ENCODE measurements at regions not wholly inside any gene's neighbourhood (a gene's known extent, or its start where the extent isn't known, plus 50 kb on each side); places are given as distances from the start of the nearest gene placed in this dataset.
"Not testable (repeated sequence)": the region's sequence is repeated elsewhere in the genome, so short reads cannot be mapped to it uniquely, and the experiment has no call there.

DNA sequence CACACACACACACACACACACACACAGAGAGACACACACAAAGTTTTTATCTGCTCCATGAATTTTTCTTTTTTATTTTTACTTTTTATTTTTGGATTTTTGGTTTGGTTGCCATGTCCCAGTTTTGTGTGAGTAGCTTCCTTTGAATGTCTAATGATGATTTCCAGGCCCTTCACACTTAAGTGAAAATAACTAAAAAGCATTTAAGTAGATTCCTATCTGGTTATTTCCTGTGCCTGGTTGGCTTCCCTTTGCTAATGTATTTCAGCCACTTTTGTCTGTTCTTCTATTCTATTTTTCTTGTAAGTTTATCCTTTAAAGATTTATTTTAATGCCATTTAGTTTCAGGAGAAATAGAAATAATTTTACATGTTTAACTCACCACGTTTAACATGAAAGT, 755.4 kb downstream of the SLC6A15 start:
- DNase-seq (no peak), ATAC-seq (ENCODE audit: low read depth) (no peak)
- ChIA-PET POLR2A (no interaction called here), CTCF (no interaction called here)
- WGBS (ENCODE audit: insufficient coverage): no CpG with 5 or more reads among the region's 1 CpG
- Mint-ChIP-seq H3K4me1 (no peaks in the 10 kb centered on the region), H3K27me3 (no peaks in the 10 kb centered on the region), H3K4me3 (no peak overlapping the region), H3K9me3 (ENCODE audit: insufficient read depth) (peaks cover 9% of the 10 kb centered on the region), H3K27ac (no peak overlapping the region)
- H4K20me1 ChIP-seq (ENCODE audit: control insufficient read depth, insufficient read depth, low read length, poor library complexity, severe bottlenecking): no peaks in the 10 kb centered on the region
- TF ChIP-seq, protein P1, sequence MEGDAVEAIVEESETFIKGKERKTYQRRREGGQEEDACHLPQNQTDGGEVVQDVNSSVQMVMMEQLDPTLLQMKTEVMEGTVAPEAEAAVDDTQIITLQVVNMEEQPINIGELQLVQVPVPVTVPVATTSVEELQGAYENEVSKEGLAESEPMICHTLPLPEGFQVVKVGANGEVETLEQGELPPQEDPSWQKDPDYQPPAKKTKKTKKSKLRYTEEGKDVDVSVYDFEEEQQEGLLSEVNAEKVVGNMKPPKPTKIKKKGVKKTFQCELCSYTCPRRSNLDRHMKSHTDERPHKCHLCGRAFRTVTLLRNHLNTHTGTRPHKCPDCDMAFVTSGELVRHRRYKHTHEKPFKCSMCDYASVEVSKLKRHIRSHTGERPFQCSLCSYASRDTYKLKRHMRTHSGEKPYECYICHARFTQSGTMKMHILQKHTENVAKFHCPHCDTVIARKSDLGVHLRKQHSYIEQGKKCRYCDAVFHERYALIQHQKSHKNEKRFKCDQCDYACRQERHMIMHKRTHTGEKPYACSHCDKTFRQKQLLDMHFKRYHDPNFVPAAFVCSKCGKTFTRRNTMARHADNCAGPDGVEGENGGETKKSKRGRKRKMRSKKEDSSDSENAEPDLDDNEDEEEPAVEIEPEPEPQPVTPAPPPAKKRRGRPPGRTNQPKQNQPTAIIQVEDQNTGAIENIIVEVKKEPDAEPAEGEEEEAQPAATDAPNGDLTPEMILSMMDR (IDR thresholded peaks at IDR 0.05): no peak
- no peak for TF ChIP-seq EZH2 (IDR thresholded peaks at IDR 0.05; ENCODE audit: borderline replicate concordance, insufficient read depth, low read depth, low read length, poor library complexity, severe bottlenecking)
- no peaks in the 10 kb centered on the region for H3K36me3 ChIP-seq (replicated peaks in 1 of 2; ENCODE audit: control extremely low read depth in 1 of 2, control insufficient read depth in 1 of 2, extremely low read depth in 1 of 2, insufficient read depth in 2 of 2, low read length in 1 of 2)
- H3K4me3 ChIP-seq (ENCODE audit: control extremely low read depth in 1 of 5, extremely low read depth in 1 of 5, insufficient read depth in 1 of 5, low read depth in 2 of 5, low read length in 4 of 5): no peak overlapping the region
- no peak overlapping the region for H3K4me2 ChIP-seq (replicated peaks; ENCODE audit: low read depth, low read length, poor library complexity, severe bottlenecking)
- intact Hi-C loops (cut with micrococcal nuclease): no loop called here
- H3K4me1 ChIP-seq (ENCODE audit: control insufficient read depth in 2 of 2, insufficient read depth in 2 of 2, low read length in 2 of 2): no peaks in the 10 kb centered on the region
- no peak overlapping the region for H3K9ac ChIP-seq (ENCODE audit: low read length)
- no peaks in the 10 kb centered on the region for H3K79me2 ChIP-seq (ENCODE audit: control insufficient read depth, insufficient read depth, low read length)
- peaks cover 0 to 13% (median 0%) of the 10 kb centered on the region in 3 donors for H3K9me3 ChIP-seq (ENCODE audit: control extremely low read depth in 1 of 3, control insufficient read depth in 2 of 3, insufficient read depth in 1 of 3, low read length in 2 of 3)
- no peak overlapping the region for H3K27ac ChIP-seq (ENCODE audit: low read length in 2 of 2)
- no peaks in the 10 kb centered on the region for H3K27me3 ChIP-seq (replicated peaks in 1 of 4; ENCODE audit: control extremely low read depth in 1 of 4, control insufficient read depth in 3 of 4, insufficient read depth in 4 of 4, low read length in 3 of 4)
- no peak overlapping the region for H2AFZ ChIP-seq (ENCODE audit: insufficient read depth, low read depth, low read length, poor library complexity, severe bottlenecking)

DNA sequence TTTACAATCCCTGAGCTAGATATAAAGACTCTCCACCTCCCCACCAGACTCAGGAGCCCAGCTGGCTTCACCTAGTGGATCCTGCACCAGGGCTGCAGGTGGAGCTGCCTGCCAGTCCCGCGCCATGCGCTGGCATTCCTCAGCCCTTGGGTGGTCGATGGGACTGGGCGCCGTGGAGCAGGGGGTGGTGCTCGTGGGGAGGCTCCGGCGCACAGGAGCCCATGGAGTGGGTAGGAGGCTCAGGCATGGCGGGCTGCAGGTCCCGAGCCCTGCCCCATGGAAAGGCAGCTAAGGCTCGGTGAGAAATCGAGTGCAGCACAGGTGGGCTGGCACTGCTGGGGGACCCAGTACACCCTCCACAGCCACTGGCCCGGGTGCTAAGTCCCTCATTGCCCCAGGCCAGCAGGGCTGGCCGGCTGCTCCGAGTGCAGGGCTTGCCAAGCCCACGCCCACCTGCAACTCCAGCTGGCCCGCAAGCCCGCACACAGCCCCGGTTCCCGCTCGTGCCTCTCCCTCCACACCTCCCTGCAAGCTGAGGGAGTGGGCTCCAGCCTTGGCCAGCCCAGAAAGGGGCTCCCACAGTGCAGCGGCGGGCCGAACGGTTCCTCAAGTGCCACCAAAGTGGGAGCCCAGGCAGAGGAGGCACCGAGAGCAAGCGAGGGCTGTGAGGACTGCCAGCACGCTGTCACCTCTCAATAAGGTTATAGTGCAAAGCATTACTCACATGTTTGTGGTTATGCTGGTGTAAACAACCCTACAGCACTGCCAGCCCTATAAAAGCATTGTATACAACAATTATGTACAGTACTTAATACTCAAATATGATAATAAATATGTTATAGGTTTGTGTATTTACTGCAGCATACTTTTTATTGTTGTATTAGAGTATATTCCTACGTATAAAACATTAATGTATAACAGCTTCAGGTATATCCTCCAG, 757.3 kb downstream of the SLC6A15 start:
- H3K4me1 Mint-ChIP-seq; CTCF ChIA-PET; H3K4me1 ChIP-seq (ENCODE audit: control insufficient read depth in 2 of 2, insufficient read depth in 2 of 2, low read length in 2 of 2): not testable (repeated sequence)

DNA sequence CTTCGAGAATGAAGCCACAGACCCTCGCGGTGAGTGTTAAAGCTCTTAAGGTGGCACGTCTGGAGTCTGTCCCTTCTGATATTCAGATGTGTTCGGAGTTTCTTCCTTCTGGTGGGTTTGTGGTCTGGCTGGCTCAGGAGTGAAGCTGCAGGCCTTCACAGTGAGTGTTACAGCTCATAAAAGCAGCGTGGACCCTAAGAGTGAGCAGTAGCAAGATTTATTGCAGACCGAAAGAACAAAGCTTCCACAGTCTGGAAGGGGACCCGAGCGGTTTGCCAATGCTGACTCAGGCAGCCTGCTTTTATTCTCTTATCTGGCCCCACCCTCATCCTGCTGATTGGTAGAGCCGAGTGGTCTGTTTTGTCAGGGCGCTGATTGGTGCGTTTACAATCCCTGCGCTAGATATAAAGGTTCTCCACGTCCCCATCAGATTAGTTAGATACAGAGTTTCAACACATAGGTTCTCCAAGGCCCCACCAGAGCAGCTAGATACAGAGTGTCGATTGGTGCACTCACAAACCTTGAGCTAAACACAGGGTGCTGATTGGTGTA, 758.1 kb downstream of the SLC6A15 start:
- H3K9ac ChIP-seq (ENCODE audit: low read length); H3K27me3 ChIP-seq (replicated peaks in 1 of 4; ENCODE audit: control extremely low read depth in 1 of 4, control insufficient read depth in 3 of 4, insufficient read depth in 4 of 4, low read length in 3 of 4); H3K4me1 Mint-ChIP-seq; H3K27ac ChIP-seq (ENCODE audit: low read length in 2 of 2); H3K27me3 Mint-ChIP-seq; H3K4me2 ChIP-seq (replicated peaks; ENCODE audit: low read depth, low read length, poor library complexity, severe bottlenecking); H2AFZ ChIP-seq (ENCODE audit: insufficient read depth, low read depth, low read length, poor library complexity, severe bottlenecking); H3K9me3 Mint-ChIP-seq (ENCODE audit: insufficient read depth); intact Hi-C loops (cut with micrococcal nuclease); H3K4me3 ChIP-seq (ENCODE audit: control extremely low read depth in 1 of 5, extremely low read depth in 1 of 5, insufficient read depth in 1 of 5, low read depth in 2 of 5, low read length in 4 of 5); H3K27ac Mint-ChIP-seq; H3K79me2 ChIP-seq (ENCODE audit: control insufficient read depth, insufficient read depth, low read length); CTCF ChIA-PET; DNase-seq; H3K4me3 Mint-ChIP-seq; ATAC-seq (ENCODE audit: low read depth); H4K20me1 ChIP-seq (ENCODE audit: control insufficient read depth, insufficient read depth, low read length, poor library complexity, severe bottlenecking); H3K4me1 ChIP-seq (ENCODE audit: control insufficient read depth in 2 of 2, insufficient read depth in 2 of 2, low read length in 2 of 2); H3K36me3 ChIP-seq (replicated peaks in 1 of 2; ENCODE audit: control extremely low read depth in 1 of 2, control insufficient read depth in 1 of 2, extremely low read depth in 1 of 2, insufficient read depth in 2 of 2, low read length in 1 of 2); POLR2A ChIA-PET: not testable (repeated sequence)
- H3K9me3 ChIP-seq (ENCODE audit: control extremely low read depth in 1 of 3, control insufficient read depth in 2 of 3, insufficient read depth in 1 of 3, low read length in 2 of 3): peaks cover 0 to 14% (median 0%) of the 10 kb centered on the region in 3 donors
- 92% methylated on average over 10 of the region's 15 CpGs for WGBS (ENCODE audit: insufficient coverage)

More for the DNA sequence above, 757.3 kb downstream of the SLC6A15 start:
- H3K79me2 ChIP-seq (ENCODE audit: control insufficient read depth, insufficient read depth, low read length); POLR2A ChIA-PET; H4K20me1 ChIP-seq (ENCODE audit: control insufficient read depth, insufficient read depth, low read length, poor library complexity, severe bottlenecking); H3K9ac ChIP-seq (ENCODE audit: low read length); H3K36me3 ChIP-seq (replicated peaks in 1 of 2; ENCODE audit: control extremely low read depth in 1 of 2, control insufficient read depth in 1 of 2, extremely low read depth in 1 of 2, insufficient read depth in 2 of 2, low read length in 1 of 2); ATAC-seq (ENCODE audit: low read depth); H3K4me2 ChIP-seq (replicated peaks; ENCODE audit: low read depth, low read length, poor library complexity, severe bottlenecking); intact Hi-C loops (cut with micrococcal nuclease); H3K27me3 ChIP-seq (replicated peaks in 1 of 4; ENCODE audit: control extremely low read depth in 1 of 4, control insufficient read depth in 3 of 4, insufficient read depth in 4 of 4, low read length in 3 of 4); H3K4me3 Mint-ChIP-seq; H2AFZ ChIP-seq (ENCODE audit: insufficient read depth, low read depth, low read length, poor library complexity, severe bottlenecking); H3K4me3 ChIP-seq (ENCODE audit: control extremely low read depth in 1 of 5, extremely low read depth in 1 of 5, insufficient read depth in 1 of 5, low read depth in 2 of 5, low read length in 4 of 5); DNase-seq; H3K9me3 Mint-ChIP-seq (ENCODE audit: insufficient read depth); H3K27ac ChIP-seq (ENCODE audit: low read length in 2 of 2); H3K27me3 Mint-ChIP-seq; H3K27ac Mint-ChIP-seq: not testable (repeated sequence)
- WGBS (ENCODE audit: insufficient coverage): 93% methylated on average over 22 of the region's 30 CpGs
- H3K9me3 ChIP-seq (ENCODE audit: control extremely low read depth in 1 of 3, control insufficient read depth in 2 of 3, insufficient read depth in 1 of 3, low read length in 2 of 3): peaks cover 0 to 11% (median 0%) of the 10 kb centered on the region in 3 donors

All from B cell (primary cell).